ENCODE measurements at regions not wholly inside any gene's neighbourhood (a gene's known extent, or its start where the extent isn't known, plus 50 kb on each side); places are given as distances from the start of the nearest gene placed in this dataset.

DNA sequence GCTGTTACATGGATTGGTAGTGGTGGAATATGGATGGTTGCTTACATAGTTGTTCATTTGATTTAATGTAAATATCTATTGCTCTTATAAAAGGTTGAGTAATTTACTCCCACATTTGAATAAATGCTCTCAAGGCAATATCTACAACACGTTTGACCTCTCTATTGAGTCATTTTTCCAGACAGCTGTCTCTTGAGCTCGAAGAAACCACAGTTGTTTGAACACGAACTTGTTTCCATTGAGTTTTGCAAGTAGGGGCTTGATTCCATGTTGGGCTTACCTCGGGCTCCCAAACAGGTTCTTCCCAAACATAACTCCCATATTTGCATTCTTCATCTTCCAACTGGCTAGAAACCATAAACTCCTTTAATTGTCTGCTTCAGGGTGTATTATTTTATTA, 115.0 kb upstream of the HMHB1 start:
- Histone ChIP-seq H3K9me3 (ENCODE audit: low read depth, low read length, poor library complexity, severe bottlenecking) (no peaks in the 10 kb centered on the region), H3K4me1 (ENCODE audit: insufficient read depth, low read length, poor library complexity, severe bottlenecking) (no peaks in the 10 kb centered on the region), H3K27ac (ENCODE audit: low read depth, low read length, poor library complexity, severe bottlenecking) (no peak overlapping the region), H3K4me3 (ENCODE audit: low read depth, low read length, poor library complexity, severe bottlenecking) (no peak overlapping the region), H3K36me3 (ENCODE audit: insufficient read depth, low read length, poor library complexity, severe bottlenecking) (no peaks in the 10 kb centered on the region), H3K27me3 (replicated peaks; ENCODE audit: insufficient read depth, low read depth, low read length, poor library complexity) (no peaks in the 10 kb centered on the region)
- BruUV-seq (replicated peaks): no TSS peak
- intact Hi-C loops (cut with micrococcal nuclease; ENCODE audit: unreplicated experiment): no loop called here
- TF ChIP-seq, protein P1, sequence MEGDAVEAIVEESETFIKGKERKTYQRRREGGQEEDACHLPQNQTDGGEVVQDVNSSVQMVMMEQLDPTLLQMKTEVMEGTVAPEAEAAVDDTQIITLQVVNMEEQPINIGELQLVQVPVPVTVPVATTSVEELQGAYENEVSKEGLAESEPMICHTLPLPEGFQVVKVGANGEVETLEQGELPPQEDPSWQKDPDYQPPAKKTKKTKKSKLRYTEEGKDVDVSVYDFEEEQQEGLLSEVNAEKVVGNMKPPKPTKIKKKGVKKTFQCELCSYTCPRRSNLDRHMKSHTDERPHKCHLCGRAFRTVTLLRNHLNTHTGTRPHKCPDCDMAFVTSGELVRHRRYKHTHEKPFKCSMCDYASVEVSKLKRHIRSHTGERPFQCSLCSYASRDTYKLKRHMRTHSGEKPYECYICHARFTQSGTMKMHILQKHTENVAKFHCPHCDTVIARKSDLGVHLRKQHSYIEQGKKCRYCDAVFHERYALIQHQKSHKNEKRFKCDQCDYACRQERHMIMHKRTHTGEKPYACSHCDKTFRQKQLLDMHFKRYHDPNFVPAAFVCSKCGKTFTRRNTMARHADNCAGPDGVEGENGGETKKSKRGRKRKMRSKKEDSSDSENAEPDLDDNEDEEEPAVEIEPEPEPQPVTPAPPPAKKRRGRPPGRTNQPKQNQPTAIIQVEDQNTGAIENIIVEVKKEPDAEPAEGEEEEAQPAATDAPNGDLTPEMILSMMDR (conservative IDR thresholded peaks at IDR 0.05; ENCODE audit: low read depth, low read length): no peak
- TF ChIP-seq EZH2 (IDR thresholded peaks at IDR 0.05; ENCODE audit: borderline replicate concordance, low read depth, low read length, poor library complexity, severe bottlenecking): no peak
- POLR2A ChIA-PET (ENCODE audit: low non-redundant PET): no interaction called here
- CTCF ChIA-PET: no interaction called here
- no peak for DNase-seq (ENCODE audit: low spot score)

GRCh38 chr5:143695941-143696340, 116.0 kb upstream of the HMHB1 start:
- H3K4me3 ChIP-seq (ENCODE audit: low read depth, low read length, poor library complexity, severe bottlenecking): no peak overlapping the region
- no peak for DNase-seq (ENCODE audit: low spot score)
- no peaks in the 10 kb centered on the region for H3K4me1 ChIP-seq (ENCODE audit: insufficient read depth, low read length, poor library complexity, severe bottlenecking)
- H3K27ac ChIP-seq (ENCODE audit: low read depth, low read length, poor library complexity, severe bottlenecking): no peak overlapping the region
- H3K9me3 ChIP-seq (ENCODE audit: low read depth, low read length, poor library complexity, severe bottlenecking): no peaks in the 10 kb centered on the region
- ChIA-PET CTCF (no interaction called here), POLR2A (ENCODE audit: low non-redundant PET) (no interaction called here)
- BruUV-seq (replicated peaks): no TSS peak
- no peaks in the 10 kb centered on the region for H3K36me3 ChIP-seq (ENCODE audit: insufficient read depth, low read length, poor library complexity, severe bottlenecking)
- intact Hi-C loops (cut with micrococcal nuclease; ENCODE audit: unreplicated experiment): no loop called here
- H3K27me3 ChIP-seq (replicated peaks; ENCODE audit: insufficient read depth, low read depth, low read length, poor library complexity): peaks cover 4% of the 10 kb centered on the region
- TF ChIP-seq EZH2 (IDR thresholded peaks at IDR 0.05; ENCODE audit: borderline replicate concordance, low read depth, low read length, poor library complexity, severe bottlenecking): no peak
- TF ChIP-seq, protein P1 (conservative IDR thresholded peaks at IDR 0.05; ENCODE audit: low read depth, low read length): no peak

- no TSS peak for BruUV-seq (replicated peaks)
- TF ChIP-seq, protein P1 (conservative IDR thresholded peaks at IDR 0.05; ENCODE audit: low read depth, low read length): no peak
- no peak for TF ChIP-seq EZH2 (IDR thresholded peaks at IDR 0.05; ENCODE audit: borderline replicate concordance, low read depth, low read length, poor library complexity, severe bottlenecking)
- Histone ChIP-seq H3K36me3 (ENCODE audit: insufficient read depth, low read length, poor library complexity, severe bottlenecking) (no peaks in the 10 kb centered on the region), H3K27me3 (replicated peaks; ENCODE audit: insufficient read depth, low read depth, low read length, poor library complexity) (peaks cover 5% of the 10 kb centered on the region), H3K27ac (ENCODE audit: low read depth, low read length, poor library complexity, severe bottlenecking) (no peak overlapping the region), H3K4me3 (ENCODE audit: low read depth, low read length, poor library complexity, severe bottlenecking) (no peak overlapping the region), H3K4me1 (ENCODE audit: insufficient read depth, low read length, poor library complexity, severe bottlenecking) (no peaks in the 10 kb centered on the region), H3K9me3 (ENCODE audit: low read depth, low read length, poor library complexity, severe bottlenecking) (no peaks in the 10 kb centered on the region)
- intact Hi-C loops (cut with micrococcal nuclease; ENCODE audit: unreplicated experiment): no loop called here
- ChIA-PET CTCF (no interaction called here), POLR2A (ENCODE audit: low non-redundant PET) (no interaction called here)
- DNase-seq (ENCODE audit: low spot score): no peak
Observed at GRCh38 chr5:143695244-143695864, 116.6 kb upstream of the HMHB1 start.
